ENCODE measurements at regions not wholly inside any gene's neighbourhood (a gene's known extent, or its start where the extent isn't known, plus 50 kb on each side); places are given as distances from the start of the nearest gene placed in this dataset.

GRCh38 chr10:58102897-58103296, 164.8 kb downstream of the IPMK start (continued):
- TF ChIP-seq ETS1 (IDR thresholded peaks at IDR 0.05) (no peak), ZNF331 (CRISPR knock-in tag; IDR thresholded peaks at IDR 0.05; ENCODE audit: low read depth) (no peak), NANOG (IDR thresholded peaks at IDR 0.05; ENCODE audit: borderline replicate concordance) (no peak), EZH2phosphoT487 (IDR thresholded peaks at IDR 0.05; ENCODE audit: unreplicated experiment) (no peak)

DNA sequence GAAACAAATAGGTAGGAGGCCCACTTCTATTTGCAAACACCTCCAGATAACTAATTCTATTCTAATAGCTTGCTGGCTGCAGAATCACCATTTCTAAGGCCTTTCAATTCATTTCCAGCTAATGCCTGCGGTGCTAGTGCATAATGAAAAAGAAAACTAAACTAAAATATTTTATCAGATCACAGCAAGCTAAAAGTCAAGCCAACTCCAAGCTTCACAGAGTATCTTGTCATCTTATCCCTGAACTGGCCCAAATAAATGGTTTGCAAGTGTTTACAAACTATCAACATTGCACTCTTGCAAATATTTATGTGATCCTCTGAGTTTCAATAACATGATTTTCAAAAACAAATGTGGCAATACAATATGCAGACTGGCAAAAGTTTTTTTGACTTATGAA, 166.0 kb downstream of the IPMK start:
- ATAC-seq (no peak), DNase-seq (ENCODE audit: low spot score) (no peak)
- Histone ChIP-seq H3K79me2 (replicated peaks; ENCODE audit: insufficient read depth) (no peaks in the 10 kb centered on the region), H2AFZ (no peak overlapping the region), H3K27me3 (ENCODE audit: insufficient read depth) (no peaks in the 10 kb centered on the region), H3K9me2 (ENCODE audit: insufficient read depth) (peaks cover 11% of the 10 kb centered on the region), H3K27ac (ENCODE audit: low read depth) (no peak overlapping the region), H3K4me3 (no peak overlapping the region), H3F3A (replicated peaks; ENCODE audit: low read depth) (no peaks in the 10 kb centered on the region), H4K20me1 (replicated peaks; ENCODE audit: insufficient read depth) (no peaks in the 10 kb centered on the region), H3K4me2 (no peak overlapping the region), H3K36me3 (ENCODE audit: insufficient read depth) (no peaks in the 10 kb centered on the region), H3K4me1 (ENCODE audit: insufficient read depth) (no peaks in the 10 kb centered on the region; the same call in 1 of the 2 replicates)
- H3K36me3 Mint-ChIP-seq (ENCODE audit: low read depth) = peaks cover 9% of the 10 kb centered on the region
- H3K4me3 Mint-ChIP-seq = no peak overlapping the region
- H3K27ac Mint-ChIP-seq = no peak overlapping the region
- H3K27me3 Mint-ChIP-seq (ENCODE audit: insufficient read depth, low read depth, poor library complexity) = peaks cover 3% of the 10 kb centered on the region
- H3K9me3 Mint-ChIP-seq = peaks cover 20% of the 10 kb centered on the region
- peaks cover 2% of the 10 kb centered on the region; the same call in 2 of the 3 replicates for H3K4me1 Mint-ChIP-seq
- TF ChIP-seq EZH2 (IDR thresholded peaks at IDR 0.05; ENCODE audit: low read depth, unreplicated experiment) (no peak), REST (IDR thresholded peaks at IDR 0.05; ENCODE audit: unreplicated experiment) (no peak), CREB1 (CRISPR knock-in tag; IDR thresholded peaks at IDR 0.05; ENCODE audit: low read depth) (no peak), ZNF331 (CRISPR knock-in tag; IDR thresholded peaks at IDR 0.05; ENCODE audit: low read depth) (no peak), STAT1 (IDR thresholded peaks at IDR 0.05; ENCODE audit: unreplicated experiment) (no peak), JUNB (IDR thresholded peaks at IDR 0.05; ENCODE audit: unreplicated experiment) (no peak), ZNF462 (CRISPR knock-in tag; IDR thresholded peaks at IDR 0.05) (no peak), EZH2phosphoT487 (IDR thresholded peaks at IDR 0.05; ENCODE audit: unreplicated experiment) (no peak), ZNF114 (CRISPR knock-in tag; IDR thresholded peaks at IDR 0.05) (no peak), POLR2AphosphoS5 (IDR thresholded peaks at IDR 0.05; ENCODE audit: low read depth) (no peak), NANOG (IDR thresholded peaks at IDR 0.05; ENCODE audit: borderline replicate concordance) (no peak)
- TF ChIP-seq, protein P1, sequence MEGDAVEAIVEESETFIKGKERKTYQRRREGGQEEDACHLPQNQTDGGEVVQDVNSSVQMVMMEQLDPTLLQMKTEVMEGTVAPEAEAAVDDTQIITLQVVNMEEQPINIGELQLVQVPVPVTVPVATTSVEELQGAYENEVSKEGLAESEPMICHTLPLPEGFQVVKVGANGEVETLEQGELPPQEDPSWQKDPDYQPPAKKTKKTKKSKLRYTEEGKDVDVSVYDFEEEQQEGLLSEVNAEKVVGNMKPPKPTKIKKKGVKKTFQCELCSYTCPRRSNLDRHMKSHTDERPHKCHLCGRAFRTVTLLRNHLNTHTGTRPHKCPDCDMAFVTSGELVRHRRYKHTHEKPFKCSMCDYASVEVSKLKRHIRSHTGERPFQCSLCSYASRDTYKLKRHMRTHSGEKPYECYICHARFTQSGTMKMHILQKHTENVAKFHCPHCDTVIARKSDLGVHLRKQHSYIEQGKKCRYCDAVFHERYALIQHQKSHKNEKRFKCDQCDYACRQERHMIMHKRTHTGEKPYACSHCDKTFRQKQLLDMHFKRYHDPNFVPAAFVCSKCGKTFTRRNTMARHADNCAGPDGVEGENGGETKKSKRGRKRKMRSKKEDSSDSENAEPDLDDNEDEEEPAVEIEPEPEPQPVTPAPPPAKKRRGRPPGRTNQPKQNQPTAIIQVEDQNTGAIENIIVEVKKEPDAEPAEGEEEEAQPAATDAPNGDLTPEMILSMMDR (conservative IDR thresholded peaks at IDR 0.05; ENCODE audit: low read depth in 2 of 2) = no peak
